WTC11 (cell line): ENCODE measurements at regions not wholly inside any gene's neighbourhood (a gene's known extent, or its start where the extent isn't known, plus 50 kb on each side); places are given as distances from the start of the nearest gene placed in this dataset.

Experiments used
- ATAC-seq: fragments of 200-7000 bp; cut with Tn5 transposase; 2 replicates; pipeline ENCODE4 v1.10.0; 2021; ENCODE audit warnings: mild to moderate bottlenecking, moderate library complexity
- CTCF ChIA-PET: fragments of 300-600 bp; sonication (Branson Sonifier 250); formaldehyde crosslinking; loops from one replicate; lab custom pipeline; 2021; ENCODE audit warnings: antibody characterized with exemption; lab: Charles Lee
- POLR2A ChIA-PET: fragments of 350-600 bp; sonication (Branson Sonifier 250); formaldehyde crosslinking; loops from one replicate; lab custom pipeline; 2021; ENCODE audit warnings: antibody characterized with exemption; lab: Charles Lee
- DNase-seq: peaks from one replicate; pipeline ENCODE4 v3.0.0; 2021; ENCODE audit warnings: low spot score
- H3K27ac Mint-ChIP-seq: 2 replicates; pipeline ENCODE4 v1.8.0; 2021; ENCODE audit warnings: mixed read lengths
- H3K27me3 Mint-ChIP-seq: 2 replicates; pipeline ENCODE4 v1.8.0; 2021; ENCODE audit warnings: low read depth, mild to moderate bottlenecking, moderate library complexity, mixed read lengths
- H3K36me3 Mint-ChIP-seq: 2 replicates; pipeline ENCODE4 v1.8.0; 2021; ENCODE audit warnings: mixed read lengths
- H3K4me1 Mint-ChIP-seq: 2 replicates; pipeline ENCODE4 v1.8.0; 2022; ENCODE audit warnings: mixed read lengths
- H3K4me3 Mint-ChIP-seq: 2 replicates; pipeline ENCODE4 v1.8.0; 2021; ENCODE audit warnings: mild to moderate bottlenecking, moderate library complexity, mixed read lengths
- H3K9me3 Mint-ChIP-seq: 2 replicates; pipeline ENCODE4 v1.8.0; 2021; ENCODE audit warnings: mixed read lengths
- HMGA2 ChIP-seq: fragments of 250-450 bp; sonication (Bioruptor Pico); IDR thresholded peaks from 2 replicates; pipeline ENCODE4 v1.4.0; 2021; ENCODE audit warnings: mild to moderate bottlenecking, moderate library complexity
- JAZF1 ChIP-seq: fragments of 250-450 bp; sonication (Bioruptor Pico); IDR thresholded peaks from 2 replicates; pipeline ENCODE4 v1.9.0; 2021; ENCODE audit warnings: moderate library complexity, mild to moderate bottlenecking, inconsistent platforms
- JUN ChIP-seq: sonication (generic); formaldehyde crosslinking; IDR thresholded peaks from 2 replicates; pipeline ENCODE4 v1.8.0; 2023; ENCODE audit warnings: mild to moderate bottlenecking, missing genetic modification reagents
- NFATC4 ChIP-seq: fragments of 250-450 bp; sonication (Bioruptor Pico); IDR thresholded peaks from 2 replicates; pipeline ENCODE4 v1.9.0; 2021; ENCODE audit warnings: mild to moderate bottlenecking
- SMAD3 ChIP-seq: sonication (generic); formaldehyde crosslinking; IDR thresholded peaks from 2 replicates; pipeline ENCODE4 v1.8.0; 2022; ENCODE audit warnings: missing genetic modification reagents, mild to moderate bottlenecking, borderline replicate concordance
- TEAD1 ChIP-seq: sonication (generic); formaldehyde crosslinking; IDR thresholded peaks from 2 replicates; pipeline ENCODE4 v1.8.0; 2022; ENCODE audit warnings: mild to moderate bottlenecking, missing genetic modification reagents
- ZNF263 ChIP-seq: sonication (generic); formaldehyde crosslinking; IDR thresholded peaks from 2 replicates; pipeline ENCODE4 v1.8.1; 2022; ENCODE audit warnings: low read depth, mild to moderate bottlenecking, moderate library complexity, missing genetic modification reagents
- ZNF317 ChIP-seq: sonication (generic); formaldehyde crosslinking; IDR thresholded peaks from 2 replicates; pipeline ENCODE4 v1.8.1; 2023; ENCODE audit warnings: low read depth, mild to moderate bottlenecking, moderate library complexity, missing genetic modification reagents, borderline replicate concordance
- ZNF671 ChIP-seq: fragments of 250-450 bp; sonication (Bioruptor Pico); IDR thresholded peaks from 2 replicates; pipeline ENCODE4 v1.8.0; 2021; ENCODE audit warnings: mild to moderate bottlenecking
- TF ChIP-seq, protein P1 (sequence below): sonication (generic); formaldehyde crosslinking; IDR thresholded peaks from 2 replicates; pipeline ENCODE4 v1.8.1; 2022; ENCODE audit warnings: missing genetic modification reagents, borderline replicate concordance
- TF ChIP-seq, protein P2 (sequence below): sonication (generic); formaldehyde crosslinking; IDR thresholded peaks from 2 replicates; pipeline ENCODE4 v1.8.0; 2022; ENCODE audit warnings: mild to moderate bottlenecking, missing genetic modification reagents
- TF ChIP-seq, protein P3 (sequence below): fragments of 200-600 bp; IDR thresholded peaks from 2 replicates; pipeline ENCODE4 v1.8.0; 2022; ENCODE audit warnings: antibody characterized with exemption
- TF ChIP-seq, protein P4 (sequence below): fragments of 250-450 bp; sonication (Bioruptor Pico); IDR thresholded peaks from 2 replicates; pipeline ENCODE4 v1.8.0; 2021; ENCODE audit warnings: mild to moderate bottlenecking
- TF ChIP-seq, protein P5 (sequence below): sonication (generic); formaldehyde crosslinking; IDR thresholded peaks from 2 replicates; pipeline ENCODE4 v1.8.0; 2022; ENCODE audit warnings: mild to moderate bottlenecking, missing genetic modification reagents
- TF ChIP-seq, protein P6 (sequence below): sonication (generic); formaldehyde crosslinking; IDR thresholded peaks from 2 replicates; pipeline ENCODE4 v1.8.1; 2023; ENCODE audit warnings: mild to moderate bottlenecking, missing genetic modification reagents
- TF ChIP-seq, protein P7 (sequence below): sonication (generic); formaldehyde crosslinking; IDR thresholded peaks from 2 replicates; pipeline ENCODE4 v1.8.0; 2023; ENCODE audit warnings: mild to moderate bottlenecking, missing genetic modification reagents

DNA sequence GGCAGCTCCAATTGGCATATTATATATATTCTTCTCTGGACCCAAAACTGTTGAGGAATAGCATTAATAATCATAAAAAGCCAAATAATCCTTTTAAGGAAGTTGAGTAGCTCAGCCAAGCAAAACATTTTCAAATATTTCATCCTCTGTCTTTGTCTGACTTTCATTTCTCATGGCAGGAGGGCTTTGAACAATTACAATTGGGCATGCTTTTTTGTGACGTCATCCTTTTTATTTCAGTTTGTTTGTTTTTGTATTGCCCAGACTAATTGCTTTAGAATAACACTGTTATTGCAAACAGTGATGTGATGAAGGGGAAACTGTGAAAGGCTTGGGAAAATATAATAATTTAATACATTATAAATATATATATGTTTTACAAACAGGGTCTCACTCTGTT is 65.2 kb upstream of the MAP1B start (continued):
- TF ChIP-seq, protein P1, sequence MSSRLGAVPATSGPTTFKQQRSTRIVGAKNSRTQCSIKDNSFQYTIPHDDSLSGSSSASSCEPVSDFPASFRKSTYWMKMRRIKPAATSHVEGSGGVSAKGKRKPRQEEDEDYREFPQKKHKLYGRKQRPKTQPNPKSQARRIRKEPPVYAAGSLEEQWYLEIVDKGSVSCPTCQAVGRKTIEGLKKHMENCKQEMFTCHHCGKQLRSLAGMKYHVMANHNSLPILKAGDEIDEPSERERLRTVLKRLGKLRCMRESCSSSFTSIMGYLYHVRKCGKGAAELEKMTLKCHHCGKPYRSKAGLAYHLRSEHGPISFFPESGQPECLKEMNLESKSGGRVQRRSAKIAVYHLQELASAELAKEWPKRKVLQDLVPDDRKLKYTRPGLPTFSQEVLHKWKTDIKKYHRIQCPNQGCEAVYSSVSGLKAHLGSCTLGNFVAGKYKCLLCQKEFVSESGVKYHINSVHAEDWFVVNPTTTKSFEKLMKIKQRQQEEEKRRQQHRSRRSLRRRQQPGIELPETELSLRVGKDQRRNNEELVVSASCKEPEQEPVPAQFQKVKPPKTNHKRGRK (CRISPR knock-in tag), result no peak
- TF ChIP-seq, protein P2, sequence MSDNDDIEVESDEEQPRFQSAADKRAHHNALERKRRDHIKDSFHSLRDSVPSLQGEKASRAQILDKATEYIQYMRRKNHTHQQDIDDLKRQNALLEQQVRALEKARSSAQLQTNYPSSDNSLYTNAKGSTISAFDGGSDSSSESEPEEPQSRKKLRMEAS (CRISPR knock-in tag), result no peak

DNA sequence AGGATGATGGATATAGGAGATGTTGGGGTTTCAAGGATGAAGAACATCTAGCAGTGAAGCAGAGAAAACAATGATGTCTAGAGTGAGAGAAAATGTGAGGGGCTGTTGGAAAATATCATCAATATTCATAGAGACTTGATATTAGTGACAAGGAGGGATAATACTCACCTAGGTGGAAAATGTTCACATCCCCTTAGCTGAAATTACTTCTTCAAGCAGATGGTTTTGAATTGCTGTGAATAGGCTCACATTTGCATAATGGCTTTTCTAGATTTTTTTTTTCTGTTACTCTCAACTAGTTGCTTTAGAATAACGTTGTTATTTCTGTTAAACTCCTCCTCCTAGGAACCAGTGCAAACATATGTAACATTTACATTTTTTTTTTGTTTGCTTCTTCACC is 61.6 kb upstream of the MAP1B start:
- 0 out of 2 replicates have a peak, but pooled peaks cover 5% of the 10 kb centered on the region for H3K36me3 Mint-ChIP-seq
- no peak for TF ChIP-seq SMAD3 (CRISPR knock-in tag)
- no peak for TF ChIP-seq JUN (CRISPR knock-in tag)
- TF ChIP-seq, protein P3, sequence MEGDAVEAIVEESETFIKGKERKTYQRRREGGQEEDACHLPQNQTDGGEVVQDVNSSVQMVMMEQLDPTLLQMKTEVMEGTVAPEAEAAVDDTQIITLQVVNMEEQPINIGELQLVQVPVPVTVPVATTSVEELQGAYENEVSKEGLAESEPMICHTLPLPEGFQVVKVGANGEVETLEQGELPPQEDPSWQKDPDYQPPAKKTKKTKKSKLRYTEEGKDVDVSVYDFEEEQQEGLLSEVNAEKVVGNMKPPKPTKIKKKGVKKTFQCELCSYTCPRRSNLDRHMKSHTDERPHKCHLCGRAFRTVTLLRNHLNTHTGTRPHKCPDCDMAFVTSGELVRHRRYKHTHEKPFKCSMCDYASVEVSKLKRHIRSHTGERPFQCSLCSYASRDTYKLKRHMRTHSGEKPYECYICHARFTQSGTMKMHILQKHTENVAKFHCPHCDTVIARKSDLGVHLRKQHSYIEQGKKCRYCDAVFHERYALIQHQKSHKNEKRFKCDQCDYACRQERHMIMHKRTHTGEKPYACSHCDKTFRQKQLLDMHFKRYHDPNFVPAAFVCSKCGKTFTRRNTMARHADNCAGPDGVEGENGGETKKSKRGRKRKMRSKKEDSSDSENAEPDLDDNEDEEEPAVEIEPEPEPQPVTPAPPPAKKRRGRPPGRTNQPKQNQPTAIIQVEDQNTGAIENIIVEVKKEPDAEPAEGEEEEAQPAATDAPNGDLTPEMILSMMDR, result no peak
- TF ChIP-seq ZNF671 (CRISPR knock-in tag), result no peak
- no peak for TF ChIP-seq JAZF1 (CRISPR knock-in tag)
- TF ChIP-seq, protein P4, sequence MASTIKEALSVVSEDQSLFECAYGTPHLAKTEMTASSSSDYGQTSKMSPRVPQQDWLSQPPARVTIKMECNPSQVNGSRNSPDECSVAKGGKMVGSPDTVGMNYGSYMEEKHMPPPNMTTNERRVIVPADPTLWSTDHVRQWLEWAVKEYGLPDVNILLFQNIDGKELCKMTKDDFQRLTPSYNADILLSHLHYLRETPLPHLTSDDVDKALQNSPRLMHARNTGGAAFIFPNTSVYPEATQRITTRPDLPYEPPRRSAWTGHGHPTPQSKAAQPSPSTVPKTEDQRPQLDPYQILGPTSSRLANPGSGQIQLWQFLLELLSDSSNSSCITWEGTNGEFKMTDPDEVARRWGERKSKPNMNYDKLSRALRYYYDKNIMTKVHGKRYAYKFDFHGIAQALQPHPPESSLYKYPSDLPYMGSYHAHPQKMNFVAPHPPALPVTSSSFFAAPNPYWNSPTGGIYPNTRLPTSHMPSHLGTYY (CRISPR knock-in tag), result no peak
- TF ChIP-seq NFATC4 (CRISPR knock-in tag), result no peak
- no peak for TF ChIP-seq ZNF317 (CRISPR knock-in tag)
- TF ChIP-seq, protein P5, sequence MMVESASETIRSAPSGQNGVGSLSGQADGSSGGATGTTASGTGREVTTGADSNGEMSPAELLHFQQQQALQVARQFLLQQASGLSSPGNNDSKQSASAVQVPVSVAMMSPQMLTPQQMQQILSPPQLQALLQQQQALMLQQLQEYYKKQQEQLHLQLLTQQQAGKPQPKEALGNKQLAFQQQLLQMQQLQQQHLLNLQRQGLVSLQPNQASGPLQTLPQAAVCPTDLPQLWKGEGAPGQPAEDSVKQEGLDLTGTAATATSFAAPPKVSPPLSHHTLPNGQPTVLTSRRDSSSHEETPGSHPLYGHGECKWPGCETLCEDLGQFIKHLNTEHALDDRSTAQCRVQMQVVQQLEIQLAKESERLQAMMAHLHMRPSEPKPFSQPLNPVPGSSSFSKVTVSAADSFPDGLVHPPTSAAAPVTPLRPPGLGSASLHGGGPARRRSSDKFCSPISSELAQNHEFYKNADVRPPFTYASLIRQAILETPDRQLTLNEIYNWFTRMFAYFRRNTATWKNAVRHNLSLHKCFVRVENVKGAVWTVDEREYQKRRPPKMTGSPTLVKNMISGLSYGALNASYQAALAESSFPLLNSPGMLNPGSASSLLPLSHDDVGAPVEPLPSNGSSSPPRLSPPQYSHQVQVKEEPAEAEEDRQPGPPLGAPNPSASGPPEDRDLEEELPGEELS (CRISPR knock-in tag), result no peak
- TF ChIP-seq TEAD1, result no peak
- TF ChIP-seq, protein P1 (CRISPR knock-in tag), result no peak

DNA sequence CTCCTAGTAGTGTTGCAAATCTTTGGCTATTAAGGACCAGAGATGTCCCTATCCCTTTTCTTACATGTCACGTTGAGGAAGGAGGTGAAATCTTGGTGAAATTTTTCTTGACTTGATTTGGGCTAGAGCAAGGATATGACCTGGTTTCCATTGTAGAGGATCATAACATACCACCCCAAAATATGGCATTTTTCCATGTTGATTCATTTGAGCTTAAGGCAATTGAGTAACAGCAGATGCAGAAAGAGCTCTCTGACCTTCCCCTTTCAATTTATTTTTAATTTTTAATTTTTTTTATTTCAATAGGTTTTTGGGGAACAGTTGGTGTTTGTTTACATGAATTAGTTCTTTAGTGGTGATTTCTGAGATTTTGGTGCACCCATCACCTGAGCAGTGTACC is 61.2 kb upstream of the MAP1B start:
- Mint-ChIP-seq H3K36me3 (0 out of 2 replicates have a peak, but pooled peaks cover 5% of the 10 kb centered on the region), H3K9me3 (peaks cover 13% of the 10 kb centered on the region), H3K27ac (no peak overlapping the region), H3K27me3 (no peaks in the 10 kb centered on the region; the same call in 1 of the 2 replicates), H3K4me3 (no peak overlapping the region), H3K4me1 (0 out of 2 replicates have a peak, but pooled peaks cover 5% of the 10 kb centered on the region)
- CTCF ChIA-PET, result no interaction called here
- ATAC-seq, result no peak
- DNase-seq, result no peak
- POLR2A ChIA-PET, result no interaction called here
- no peak for TF ChIP-seq HMGA2 (CRISPR knock-in tag)
- TF ChIP-seq ZNF263 (CRISPR knock-in tag), result no peak
- TF ChIP-seq, protein P6, sequence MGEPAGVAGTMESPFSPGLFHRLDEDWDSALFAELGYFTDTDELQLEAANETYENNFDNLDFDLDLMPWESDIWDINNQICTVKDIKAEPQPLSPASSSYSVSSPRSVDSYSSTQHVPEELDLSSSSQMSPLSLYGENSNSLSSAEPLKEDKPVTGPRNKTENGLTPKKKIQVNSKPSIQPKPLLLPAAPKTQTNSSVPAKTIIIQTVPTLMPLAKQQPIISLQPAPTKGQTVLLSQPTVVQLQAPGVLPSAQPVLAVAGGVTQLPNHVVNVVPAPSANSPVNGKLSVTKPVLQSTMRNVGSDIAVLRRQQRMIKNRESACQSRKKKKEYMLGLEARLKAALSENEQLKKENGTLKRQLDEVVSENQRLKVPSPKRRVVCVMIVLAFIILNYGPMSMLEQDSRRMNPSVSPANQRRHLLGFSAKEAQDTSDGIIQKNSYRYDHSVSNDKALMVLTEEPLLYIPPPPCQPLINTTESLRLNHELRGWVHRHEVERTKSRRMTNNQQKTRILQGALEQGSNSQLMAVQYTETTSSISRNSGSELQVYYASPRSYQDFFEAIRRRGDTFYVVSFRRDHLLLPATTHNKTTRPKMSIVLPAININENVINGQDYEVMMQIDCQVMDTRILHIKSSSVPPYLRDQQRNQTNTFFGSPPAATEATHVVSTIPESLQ (CRISPR knock-in tag), result no peak
- TF ChIP-seq, protein P7, sequence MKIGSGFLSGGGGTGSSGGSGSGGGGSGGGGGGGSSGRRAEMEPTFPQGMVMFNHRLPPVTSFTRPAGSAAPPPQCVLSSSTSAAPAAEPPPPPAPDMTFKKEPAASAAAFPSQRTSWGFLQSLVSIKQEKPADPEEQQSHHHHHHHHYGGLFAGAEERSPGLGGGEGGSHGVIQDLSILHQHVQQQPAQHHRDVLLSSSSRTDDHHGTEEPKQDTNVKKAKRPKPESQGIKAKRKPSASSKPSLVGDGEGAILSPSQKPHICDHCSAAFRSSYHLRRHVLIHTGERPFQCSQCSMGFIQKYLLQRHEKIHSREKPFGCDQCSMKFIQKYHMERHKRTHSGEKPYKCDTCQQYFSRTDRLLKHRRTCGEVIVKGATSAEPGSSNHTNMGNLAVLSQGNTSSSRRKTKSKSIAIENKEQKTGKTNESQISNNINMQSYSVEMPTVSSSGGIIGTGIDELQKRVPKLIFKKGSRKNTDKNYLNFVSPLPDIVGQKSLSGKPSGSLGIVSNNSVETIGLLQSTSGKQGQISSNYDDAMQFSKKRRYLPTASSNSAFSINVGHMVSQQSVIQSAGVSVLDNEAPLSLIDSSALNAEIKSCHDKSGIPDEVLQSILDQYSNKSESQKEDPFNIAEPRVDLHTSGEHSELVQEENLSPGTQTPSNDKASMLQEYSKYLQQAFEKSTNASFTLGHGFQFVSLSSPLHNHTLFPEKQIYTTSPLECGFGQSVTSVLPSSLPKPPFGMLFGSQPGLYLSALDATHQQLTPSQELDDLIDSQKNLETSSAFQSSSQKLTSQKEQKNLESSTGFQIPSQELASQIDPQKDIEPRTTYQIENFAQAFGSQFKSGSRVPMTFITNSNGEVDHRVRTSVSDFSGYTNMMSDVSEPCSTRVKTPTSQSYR (CRISPR knock-in tag), result no peak

More for the DNA sequence above, 61.6 kb upstream of the MAP1B start:
- no peak for ATAC-seq
- no peak for DNase-seq
- H3K27ac Mint-ChIP-seq, result no peak overlapping the region
- H3K27me3 Mint-ChIP-seq, result no peaks in the 10 kb centered on the region; the same call in 1 of the 2 replicates
- CTCF ChIA-PET, result no interaction called here
- no peak overlapping the region for H3K4me3 Mint-ChIP-seq
- POLR2A ChIA-PET, result no interaction called here
- H3K4me1 Mint-ChIP-seq, result 0 out of 2 replicates have a peak, but pooled peaks cover 5% of the 10 kb centered on the region
- peaks cover 13% of the 10 kb centered on the region for H3K9me3 Mint-ChIP-seq
